Body of pancreas (tissue), 4 donors: ENCODE measurements at regions not wholly inside any gene's neighbourhood (a gene's known extent, or its start where the extent isn't known, plus 50 kb on each side); places are given as distances from the start of the nearest gene placed in this dataset.

Experiments
- ATAC-seq: fragments of 150-250 bp; one replicate; pipeline ENCODE4 v1.9.1; 2016
- DNase-seq, 4 donors: peaks; one replicate each; pipeline ENCODE4 v3.0.0-alpha.2; 2019
- H3K27ac ChIP-seq, 4 donors: fragments of 200-600 bp; sonication (generic); 1 replicate in 3 of 4; 2 replicates in 1 of 4; pipeline versions ENCODE4 v1.5.1 to v1.6.1; 2016 to 2019; ENCODE audit warnings: mild to moderate bottlenecking in 1 of 4, mixed read lengths in 1 of 4, moderate library complexity in 1 of 4
- H3K27me3 ChIP-seq, 2 donors: fragments of 200-600 bp; sonication (generic); one replicate each; pipeline ENCODE4 v1.6.0; 2016; ENCODE audit warnings: mild to moderate bottlenecking in 1 of 2
- H3K36me3 ChIP-seq, 2 donors: fragments of 200-600 bp; sonication (generic); replicated peaks in 1 of 2; 2 replicates each; pipeline ENCODE4 v1.5.1; 2016; ENCODE audit warnings: low read depth in 2 of 2; ENCODE audit not compliant: insufficient read depth in 1 of 2
- H3K4me1 ChIP-seq: fragments of 200-600 bp; sonication (generic); one replicate; pipeline ENCODE4 v1.6.0; 2016
- H3K4me3 ChIP-seq, 2 donors: fragments of 200-600 bp; sonication (generic); 1 replicate in 1 of 2; 2 replicates in 1 of 2; pipeline ENCODE4 v1.5.1; 2016 to 2019
- H3K9me3 ChIP-seq, 3 donors: fragments of 200-600 bp; sonication (generic); 1 replicate in 2 of 3; 2 replicates in 1 of 3; pipeline ENCODE4 v1.5.1; 2016
- POLR2A ChIP-seq, 3 donors: fragments of 450-650 bp; IDR thresholded peaks; one replicate each; pipeline ENCODE4 v1.6.1; 2016; ENCODE audit warnings: antibody characterized with exemption in 3 of 3, mild to moderate bottlenecking in 2 of 3
- WGBS, 2 donors: methylation state at CpG; one replicate each; pipeline ENCODE4 v1.1.5; 2017; 5-methylcytosine and 5-hydroxymethylcytosine counted together
- intact Hi-C: fragments of 100-400 bp; cut with DNase I; formaldehyde crosslinking; loops from one replicate; pipeline ENCODE4 v1.15.1; 2023
- TF ChIP-seq, protein P1 (sequence below), 7 experiments: fragments of 450-650 bp in 4 of 7; fragments of 200-600 bp in 3 of 7; sonication (generic) in 3 of 7; IDR thresholded peaks; one replicate each; pipeline ENCODE4 v1.5.1; 2016 to 2019; ENCODE audit warnings: antibody characterized with exemption in 7 of 7

DNA sequence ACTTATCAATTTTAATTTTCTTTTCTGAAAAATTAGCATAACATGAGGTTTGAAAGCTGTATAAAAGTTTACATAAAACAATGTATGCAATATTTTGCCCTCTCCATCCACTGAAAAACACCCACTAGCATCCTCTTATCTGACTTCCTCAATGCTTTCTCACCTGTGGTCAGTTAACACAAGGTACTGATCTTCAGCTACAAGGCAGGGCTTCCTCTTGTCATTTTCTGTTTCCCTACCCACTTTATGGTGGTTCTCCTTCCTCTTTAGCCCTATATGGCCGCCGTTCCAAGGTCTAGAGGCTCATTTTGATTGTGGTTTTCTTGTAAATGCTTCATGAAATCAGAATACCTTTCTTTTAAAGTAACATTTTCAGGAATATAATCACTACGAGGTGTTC lies 618.6 kb upstream of the CPEB2 start:
- Histone ChIP-seq H3K27me3 (no peaks in the 10 kb centered on the region), H3K9me3 (no peaks in the 10 kb centered on the region), H3K36me3 (no peaks in the 10 kb centered on the region), H3K4me1 (peaks cover 15% of the 10 kb centered on the region), H3K27ac (no peak overlapping the region), H3K4me3 (no peak overlapping the region)
- ATAC-seq (no peak), DNase-seq (no peak)
- intact Hi-C loops, result no loop called here
- 65 to 81% methylated on average over 3 of the region's 3 CpGs for WGBS, 2 donors
- TF ChIP-seq, protein P1, sequence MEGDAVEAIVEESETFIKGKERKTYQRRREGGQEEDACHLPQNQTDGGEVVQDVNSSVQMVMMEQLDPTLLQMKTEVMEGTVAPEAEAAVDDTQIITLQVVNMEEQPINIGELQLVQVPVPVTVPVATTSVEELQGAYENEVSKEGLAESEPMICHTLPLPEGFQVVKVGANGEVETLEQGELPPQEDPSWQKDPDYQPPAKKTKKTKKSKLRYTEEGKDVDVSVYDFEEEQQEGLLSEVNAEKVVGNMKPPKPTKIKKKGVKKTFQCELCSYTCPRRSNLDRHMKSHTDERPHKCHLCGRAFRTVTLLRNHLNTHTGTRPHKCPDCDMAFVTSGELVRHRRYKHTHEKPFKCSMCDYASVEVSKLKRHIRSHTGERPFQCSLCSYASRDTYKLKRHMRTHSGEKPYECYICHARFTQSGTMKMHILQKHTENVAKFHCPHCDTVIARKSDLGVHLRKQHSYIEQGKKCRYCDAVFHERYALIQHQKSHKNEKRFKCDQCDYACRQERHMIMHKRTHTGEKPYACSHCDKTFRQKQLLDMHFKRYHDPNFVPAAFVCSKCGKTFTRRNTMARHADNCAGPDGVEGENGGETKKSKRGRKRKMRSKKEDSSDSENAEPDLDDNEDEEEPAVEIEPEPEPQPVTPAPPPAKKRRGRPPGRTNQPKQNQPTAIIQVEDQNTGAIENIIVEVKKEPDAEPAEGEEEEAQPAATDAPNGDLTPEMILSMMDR (IDR thresholded peaks at IDR 0.05), result no peak

GRCh38 chr4:14384824-14385223 lies 617.5 kb upstream of the CPEB2 start:
- Histone ChIP-seq H3K36me3 (no peaks in the 10 kb centered on the region), H3K9me3 (no peaks in the 10 kb centered on the region), H3K4me1 (peaks cover 15% of the 10 kb centered on the region), H3K27me3 (no peaks in the 10 kb centered on the region), H3K27ac (no peak overlapping the region), H3K4me3 (no peak overlapping the region)
- DNase-seq (no peak), ATAC-seq (no peak)
- TF ChIP-seq POLR2A (IDR thresholded peaks at IDR 0.05), result no peak
- TF ChIP-seq, protein P1 (IDR thresholded peaks at IDR 0.05), result no peak
- 96 to 100% methylated on average over 1 of the region's 1 CpG for WGBS, 2 donors
- intact Hi-C loops, result no loop called here

DNA sequence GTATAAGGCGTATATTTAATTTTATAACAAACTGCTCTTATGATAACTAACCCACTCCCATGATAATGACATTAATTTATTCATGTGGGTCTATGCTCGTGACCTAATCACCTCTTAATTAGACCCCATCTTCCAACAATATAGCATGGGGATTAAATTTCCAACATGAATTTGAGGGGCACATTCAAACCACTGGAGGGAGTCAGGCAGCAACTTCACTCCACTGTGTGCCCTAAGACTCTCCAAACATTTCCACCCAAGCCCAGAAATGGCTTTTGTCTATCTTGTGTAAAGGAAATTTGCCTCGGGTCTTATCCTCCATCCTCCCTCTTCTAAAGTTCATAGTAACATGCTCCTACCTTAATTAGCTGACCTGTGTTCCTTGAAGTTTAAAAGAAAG lies 616.1 kb upstream of the CPEB2 start:
- ATAC-seq, result no peak
- H3K27ac ChIP-seq, result no peak overlapping the region
- intact Hi-C loops, result no loop called here

DNA sequence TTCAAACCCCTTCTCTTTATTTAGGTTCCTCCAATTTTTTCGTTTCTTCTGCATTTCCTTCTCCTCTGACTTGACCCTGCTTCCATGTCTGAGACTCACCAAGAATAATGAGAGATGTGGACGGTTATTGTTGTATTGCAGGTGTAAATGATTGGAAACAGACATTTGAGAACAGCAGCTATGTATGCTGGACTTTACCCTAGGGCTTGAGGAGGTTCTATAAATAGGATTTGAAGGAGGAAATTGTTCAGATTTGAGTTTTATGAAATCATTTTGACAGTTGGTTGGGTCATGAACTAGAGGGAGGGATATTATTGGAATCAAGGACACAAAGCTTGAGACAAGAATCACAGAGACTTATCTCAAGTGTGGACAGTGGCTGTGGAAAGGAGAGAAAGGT lies 614.6 kb upstream of the CPEB2 start:
- no peak for ATAC-seq
- Histone ChIP-seq H3K36me3 (no peaks in the 10 kb centered on the region), H3K27me3 (no peaks in the 10 kb centered on the region), H3K4me3 (no peak overlapping the region), H3K4me1 (peaks cover 15% of the 10 kb centered on the region), H3K9me3 (no peaks in the 10 kb centered on the region), H3K27ac (no peak overlapping the region)
- intact Hi-C loops, result no loop called here
- 12 to 26% methylated on average over 2 of the region's 2 CpGs for WGBS, 2 donors
- TF ChIP-seq, protein P1 (IDR thresholded peaks at IDR 0.05), result no peak
- no peak for TF ChIP-seq POLR2A (IDR thresholded peaks at IDR 0.05)
- DNase-seq, result no peak

More for the DNA sequence above, 616.1 kb upstream of the CPEB2 start:
- 68 to 78% methylated on average over 3 of the region's 3 CpGs for WGBS, 2 donors
- no peaks in the 10 kb centered on the region for H3K36me3 ChIP-seq
- peaks cover 15% of the 10 kb centered on the region for H3K4me1 ChIP-seq
- DNase-seq, result no peak
- no peak overlapping the region for H3K4me3 ChIP-seq
- H3K9me3 ChIP-seq, result no peaks in the 10 kb centered on the region
- no peaks in the 10 kb centered on the region for H3K27me3 ChIP-seq
- TF ChIP-seq, protein P1 (IDR thresholded peaks at IDR 0.05), result peak in 1 of 7 experiments; percentile 16
- no peak for TF ChIP-seq POLR2A (IDR thresholded peaks at IDR 0.05)

GRCh38 chr4:14392378-14392777 lies 609.9 kb upstream of the CPEB2 start:
- H3K36me3 ChIP-seq, result no peaks in the 10 kb centered on the region
- H3K4me1 ChIP-seq, result peaks cover 15% of the 10 kb centered on the region
- no peak overlapping the region for H3K4me3 ChIP-seq
- no peak overlapping the region for H3K27ac ChIP-seq
- WGBS, 2 donors, result 57 to 69% methylated on average over 4 of the region's 4 CpGs
- H3K27me3 ChIP-seq, result no peaks in the 10 kb centered on the region
- no peaks in the 10 kb centered on the region for H3K9me3 ChIP-seq
- ATAC-seq (no peak), DNase-seq (no peak)
- intact Hi-C loops, result no loop called here
- no peak for TF ChIP-seq POLR2A (IDR thresholded peaks at IDR 0.05)
- TF ChIP-seq, protein P1 (IDR thresholded peaks at IDR 0.05), result no peak
